IMR-90 (cell line): ENCODE measurements at regions not wholly inside any gene's neighbourhood (a gene's known extent, or its start where the extent isn't known, plus 50 kb on each side); places are given as distances from the start of the nearest gene placed in this dataset.

Source experiments
- ATAC-seq: fragments of 200-7000 bp; cut with Tn5 transposase; 2 replicates; pipeline ENCODE4 v1.9.1; 2020; ENCODE audit warnings: low read depth, mild to moderate bottlenecking, moderate library complexity
- BruUV-seq: library from RNA; stranded (reverse); fragments of 400-500 nt; replicated peaks from 2 replicates; lab custom pipeline; 2021; lab: Mats Ljungman, UMichigan
- CTCF ChIA-PET: fragments of 300-600 bp; formaldehyde crosslinking; extraction: SDS; loops from one replicate; lab custom pipeline; 2021; ENCODE audit warnings: antibody characterized with exemption; lab: Yijun Ruan, JAX
- POLR2A ChIA-PET: fragments of 300-600 bp; sonication (Branson Sonifier 250); formaldehyde crosslinking; loops from one replicate; lab custom pipeline; 2022; ENCODE audit warnings: antibody characterized with exemption; ENCODE audit not compliant: unreplicated experiment; lab: Charles Lee
- DNase-seq: peaks from one replicate; pipeline ENCODE4 v3.0.0; 2013
- H2AFZ ChIP-seq: replicated peaks from 2 replicates; pipeline ENCODE3; 2013; ENCODE audit warnings: low read length, mild to moderate bottlenecking; ENCODE audit not compliant: poor library complexity
- H2AK5ac ChIP-seq: 2 replicates; pipeline ENCODE4 v1.6.1; 2013; ENCODE audit warnings: low read depth, low read length, inconsistent platforms
- H2AK9ac ChIP-seq: replicated peaks from 2 replicates; pipeline ENCODE3; 2013; ENCODE audit warnings: mild to moderate bottlenecking, low read depth, low read length, moderate library complexity; ENCODE audit not compliant: poor library complexity
- H2BK120ac ChIP-seq: 2 replicates; pipeline ENCODE4 v1.6.1; 2013; ENCODE audit warnings: low read depth, low read length, inconsistent platforms
- H2BK15ac ChIP-seq: 3 replicates; pipeline ENCODE4 v1.6.1; 2013; ENCODE audit warnings: low read depth, low read length, inconsistent platforms
- H2BK20ac ChIP-seq: 2 replicates; pipeline ENCODE4 v1.6.1; 2013; ENCODE audit warnings: low read depth, mild to moderate bottlenecking, inconsistent platforms, low read length, moderate library complexity
- H2BK5ac ChIP-seq: 2 replicates; pipeline ENCODE4 v1.6.1; 2013; ENCODE audit warnings: mild to moderate bottlenecking, low read depth, low read length, inconsistent platforms; ENCODE audit not compliant: poor library complexity, severe bottlenecking
- H3K14ac ChIP-seq: replicated peaks from 2 replicates; pipeline ENCODE4 v1.6.1; 2013; ENCODE audit warnings: low read depth, low read length, inconsistent platforms
- H3K18ac ChIP-seq: 2 replicates; pipeline ENCODE4 v1.6.1; 2013; ENCODE audit warnings: low read depth, low read length, control low read depth
- H3K23ac ChIP-seq: 2 replicates; pipeline ENCODE4 v1.6.1; 2013; ENCODE audit warnings: low read depth, low read length, inconsistent platforms
- H3K27ac ChIP-seq: 2 replicates; pipeline ENCODE4 v1.5.1; 2013; ENCODE audit warnings: mild to moderate bottlenecking, control low read depth, low read length; ENCODE audit not compliant: insufficient read depth
- H3K27me3 ChIP-seq: 2 replicates; pipeline ENCODE4 v1.6.1; 2013; ENCODE audit warnings: low read length; ENCODE audit not compliant: control insufficient read depth, insufficient read depth
- H3K36me3 ChIP-seq: 2 replicates; pipeline ENCODE4 v1.6.1; 2013; ENCODE audit warnings: low read length, mixed read lengths; ENCODE audit not compliant: control insufficient read depth, insufficient read depth
- H3K4ac ChIP-seq: 2 replicates; pipeline ENCODE4 v1.6.1; 2013; ENCODE audit warnings: low read depth, low read length, inconsistent platforms
- H3K4me1 ChIP-seq: 2 replicates; pipeline ENCODE4 v1.6.1; 2013; ENCODE audit warnings: low read length, mixed read lengths; ENCODE audit not compliant: control insufficient read depth, insufficient read depth
- H3K4me2 ChIP-seq: 2 replicates; pipeline ENCODE4 v1.6.1; 2013; ENCODE audit warnings: low read depth, mild to moderate bottlenecking, control low read depth, low read length, moderate library complexity
- H3K4me3 ChIP-seq: 2 replicates; pipeline ENCODE4 v1.5.1; 2013; ENCODE audit warnings: low read depth, mild to moderate bottlenecking, control low read depth, low read length, moderate library complexity; ENCODE audit not compliant: insufficient read depth
- H3K56ac ChIP-seq: 2 replicates; pipeline ENCODE4 v1.6.1; 2013; ENCODE audit warnings: low read length, inconsistent platforms; ENCODE audit not compliant: insufficient read depth; ENCODE audit errors: extremely low read depth
- H3K79me1 ChIP-seq, 2 experiments: 2 replicates each; pipeline ENCODE4 v1.6.1; 2013; ENCODE audit warnings: low read length in 2 of 2, inconsistent platforms in 1 of 2, low read depth in 1 of 2
- H3K9ac ChIP-seq: 2 replicates; pipeline ENCODE4 v1.6.1; 2013; ENCODE audit warnings: low read depth, low read length, control low read depth
- H3K9me1 ChIP-seq: 2 replicates; pipeline ENCODE4 v1.6.1; 2013; ENCODE audit warnings: low read length, inconsistent platforms; ENCODE audit not compliant: insufficient read depth
- H3K9me3 ChIP-seq: 2 replicates; pipeline ENCODE4 v1.6.1; 2013; ENCODE audit warnings: low read length; ENCODE audit not compliant: control insufficient read depth, insufficient read depth
- H4K20me1 ChIP-seq: 2 replicates; pipeline ENCODE4 v1.6.1; 2013; ENCODE audit warnings: low read length, inconsistent platforms; ENCODE audit not compliant: insufficient read depth
- H4K5ac ChIP-seq: 2 replicates; pipeline ENCODE4 v1.6.1; 2013; ENCODE audit warnings: mild to moderate bottlenecking, low read depth, low read length, control low read depth
- H4K8ac ChIP-seq, 2 experiments: 2 replicates each; pipeline ENCODE4 v1.6.1; 2013; ENCODE audit warnings: low read depth in 2 of 2, low read length in 2 of 2, control low read depth in 1 of 2, inconsistent platforms in 1 of 2
- H4K91ac ChIP-seq: 2 replicates; pipeline ENCODE4 v1.6.1; 2013; ENCODE audit warnings: low read depth, low read length, inconsistent platforms; ENCODE audit not compliant: insufficient read depth
- CHD1 ChIP-seq: IDR thresholded peaks from 2 replicates; pipeline ENCODE4 v1.6.1; 2012; ENCODE audit warnings: low read depth, low read length, improper control_type of control experiment
- CTCF ChIP-seq: conservative IDR thresholded peaks from 2 replicates; pipeline ENCODE4 v1.5.1; 2012; ENCODE audit warnings: mild to moderate bottlenecking, low read depth, low read length, improper control_type of control experiment
- RAD21 ChIP-seq: IDR thresholded peaks from 2 replicates; pipeline ENCODE4 v1.6.1; 2012; ENCODE audit warnings: low read length, improper control_type of control experiment
- SMC3 ChIP-seq: fragments of 150-350 bp; IDR thresholded peaks from 2 replicates; pipeline ENCODE4 v1.6.1; 2016; ENCODE audit warnings: low read depth, mild to moderate bottlenecking, antibody characterized with exemption, low read length, moderate library complexity
- WGBS, 2 experiments: methylation state at CpG; one replicate each; pipeline versions ENCODE4 v1.1.5 to v1.1.7; 2013; ENCODE audit warnings: missing lambda C conversion rate in 2 of 2; ENCODE audit not compliant: insufficient read length in 1 of 2; ENCODE audit errors: extremely low coverage in 2 of 2; 5-methylcytosine and 5-hydroxymethylcytosine counted together
- dilution Hi-C: fragments of 300-500 bp; cut with HindIII; formaldehyde crosslinking; loops from one replicate; pipeline ENCODE4 v1.14.3; 2018; ENCODE audit warnings: low sequenced_read_pairs; ENCODE audit not compliant: unreplicated experiment
- in situ Hi-C: fragments of 300-500 bp; cut with MboI; formaldehyde crosslinking; loops from 3 replicates; pipeline ENCODE4 v1.14.3; 2019; ENCODE audit warnings: low sequenced_read_pairs, inconsistent platforms, mixed read lengths
- intact Hi-C: fragments of 100-400 bp; cut with micrococcal nuclease; formaldehyde crosslinking; loops from 2 replicates; pipeline ENCODE4 v1.10.0; 2022

- H2BK15ac ChIP-seq, result peak overlapping the region; percentile 19; the same call in 2 of the 3 replicates
- BruUV-seq, result no TSS peak
- no peaks in the 10 kb centered on the region for H3K9me1 ChIP-seq
- ATAC-seq, result 0 out of 2 replicates have a peak, but pooled peaks have one; percentile 27
- H2AFZ ChIP-seq, result no peak overlapping the region
- no peak overlapping the region for H3K9ac ChIP-seq
- H3K9me3 ChIP-seq, result no peaks in the 10 kb centered on the region
- no peak overlapping the region for H3K27ac ChIP-seq
- in situ Hi-C loops (no loop called here), dilution Hi-C loops (no loop called here), intact Hi-C loops (loop anchor here (2.0 to 10.0 kb wide), 3 partner anchors 43 to 519 kb away; no protein-coding TSS in a partner anchor)
- POLR2A ChIA-PET, result no interaction called here
- H3K4me2 ChIP-seq, result no peak overlapping the region
- H3K23ac ChIP-seq, result peak overlapping the region; percentile 40; the same call in 1 of the 2 replicates
- TF ChIP-seq CHD1 (no peak), SMC3 (peak; percentile 47), RAD21 (peak; percentile 53), CTCF (peak; percentile 37)
- no peak overlapping the region for H3K56ac ChIP-seq
- H4K5ac ChIP-seq, result no peak overlapping the region
- WGBS, 2 experiments, result no CpG with 5 or more reads among the region's 3 CpGs
- peak overlapping the region; percentile 9 to 14; a peak in 1 of 4 replicates for H4K8ac ChIP-seq
- H4K91ac ChIP-seq, result peak overlapping the region; percentile 25; the same call in 1 of the 2 replicates
- CTCF ChIA-PET, result interaction anchor here (1.8 to 8.3 kb wide), 3 partner anchors 410 to 418 kb away, joined by 13 to 81 read pairs (median 15); no protein-coding TSS in a partner anchor
- no peak overlapping the region for H3K4me3 ChIP-seq
- H3K79me1 ChIP-seq, result no peaks in the 10 kb centered on the region
- peak; percentile 32 for DNase-seq
- peak overlapping the region; percentile 80 for H2BK120ac ChIP-seq
- H3K36me3 ChIP-seq, result no peaks in the 10 kb centered on the region
- H4K20me1 ChIP-seq, result no peaks in the 10 kb centered on the region
- H2AK5ac ChIP-seq, result 0 out of 2 replicates have a peak overlapping the region, but pooled peaks have one; percentile 86
- peak overlapping the region; percentile 69; the same call in 1 of the 2 replicates for H2BK20ac ChIP-seq
- H2BK5ac ChIP-seq, result peak overlapping the region; percentile 66
- peak overlapping the region; percentile 38; the same call in 1 of the 2 replicates for H3K4ac ChIP-seq
- no peak overlapping the region for H2AK9ac ChIP-seq
- no peaks in the 10 kb centered on the region for H3K27me3 ChIP-seq
- no peaks in the 10 kb centered on the region; the same call in 1 of the 2 replicates for H3K4me1 ChIP-seq
- H3K14ac ChIP-seq, result no peak overlapping the region
- H3K18ac ChIP-seq, result no peak overlapping the region
Observed at GRCh38 chr3:102224171-102224570, 210.6 kb upstream of the ZPLD1 start.
